Activated T-cell treated with anti-CD3 and anti-CD28 coated beads, Interleukin-2, amount 50 U/mL, for 24 hours (primary cell): ENCODE measurements at regions not wholly inside any gene's neighbourhood (a gene's known extent, or its start where the extent isn't known, plus 50 kb on each side); places are given as distances from the start of the nearest gene placed in this dataset.
"Not testable (repeated sequence)": the region's sequence is repeated elsewhere in the genome, so short reads cannot be mapped to it uniquely, and the experiment has no call there.

Experiments
- DNase-seq: peaks from one replicate; pipeline ENCODE4 v3.0.0-alpha.2; 2020
- H3K27ac Mint-ChIP-seq: 2 replicates; pipeline ENCODE4 v1.8.0; 2020; ENCODE audit warnings: mild to moderate bottlenecking, mixed read lengths
- H3K27me3 Mint-ChIP-seq: 2 replicates; pipeline ENCODE4 v1.8.0; 2020; ENCODE audit warnings: mixed read lengths
- H3K36me3 Mint-ChIP-seq: 2 replicates; pipeline ENCODE4 v1.8.0; 2020; ENCODE audit warnings: low read depth, mixed read lengths
- H3K4me1 Mint-ChIP-seq: 2 replicates; pipeline ENCODE4 v1.8.0; 2020; ENCODE audit warnings: low read depth, mixed read lengths
- H3K4me3 Mint-ChIP-seq: 2 replicates; pipeline ENCODE4 v1.8.0; 2020; ENCODE audit warnings: mild to moderate bottlenecking, moderate library complexity, mixed read lengths
- H3K9me3 Mint-ChIP-seq: 2 replicates; pipeline ENCODE4 v1.8.0; 2020; ENCODE audit warnings: mixed read lengths

DNA sequence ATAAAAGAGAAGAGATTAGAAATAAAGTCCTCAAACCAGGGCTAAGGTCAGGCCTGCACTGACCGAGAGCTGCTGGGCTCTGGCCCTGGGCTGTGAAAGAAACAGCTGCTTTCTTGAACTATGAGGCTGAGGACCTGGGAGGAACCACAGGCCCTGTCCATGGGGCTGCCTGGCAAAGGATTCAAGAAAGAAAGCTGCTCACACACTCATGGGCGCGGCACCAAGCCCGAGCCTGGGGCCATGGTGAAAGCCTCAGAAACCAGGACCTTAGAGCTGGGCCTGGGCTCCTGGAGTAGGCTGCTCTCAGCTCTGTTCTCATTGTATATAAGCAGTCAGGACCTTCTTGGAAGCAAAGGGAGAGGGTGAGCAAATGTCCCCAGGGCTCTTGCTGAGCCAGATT is 601.9 kb downstream of the RPIA start:
- H3K27ac Mint-ChIP-seq, H3K4me1 Mint-ChIP-seq, DNase-seq, H3K9me3 Mint-ChIP-seq, H3K4me3 Mint-ChIP-seq, H3K27me3 Mint-ChIP-seq, H3K36me3 Mint-ChIP-seq: not testable (repeated sequence)

DNA sequence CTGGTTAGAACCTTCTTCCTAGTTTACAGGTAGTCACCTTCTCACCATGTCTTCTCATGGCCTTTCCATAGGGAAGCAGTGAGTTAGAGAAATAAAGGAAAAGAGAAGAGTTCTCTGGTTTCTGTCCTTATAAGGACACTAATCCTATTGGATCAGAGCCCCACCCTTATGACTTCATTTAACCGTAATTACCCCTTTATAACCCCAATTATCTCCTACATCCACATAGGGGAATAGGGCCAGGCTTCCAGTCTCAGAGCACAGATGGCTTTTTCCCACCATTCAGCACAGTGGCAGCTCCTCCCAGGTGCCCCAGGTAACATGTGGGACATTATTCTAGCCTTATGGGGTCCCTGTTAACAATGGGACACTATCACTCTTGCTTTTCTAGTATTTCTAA is 602.9 kb downstream of the RPIA start:
- DNase-seq, H3K27me3 Mint-ChIP-seq, H3K4me3 Mint-ChIP-seq, H3K9me3 Mint-ChIP-seq, H3K4me1 Mint-ChIP-seq, H3K27ac Mint-ChIP-seq, H3K36me3 Mint-ChIP-seq: not testable (repeated sequence)

DNA sequence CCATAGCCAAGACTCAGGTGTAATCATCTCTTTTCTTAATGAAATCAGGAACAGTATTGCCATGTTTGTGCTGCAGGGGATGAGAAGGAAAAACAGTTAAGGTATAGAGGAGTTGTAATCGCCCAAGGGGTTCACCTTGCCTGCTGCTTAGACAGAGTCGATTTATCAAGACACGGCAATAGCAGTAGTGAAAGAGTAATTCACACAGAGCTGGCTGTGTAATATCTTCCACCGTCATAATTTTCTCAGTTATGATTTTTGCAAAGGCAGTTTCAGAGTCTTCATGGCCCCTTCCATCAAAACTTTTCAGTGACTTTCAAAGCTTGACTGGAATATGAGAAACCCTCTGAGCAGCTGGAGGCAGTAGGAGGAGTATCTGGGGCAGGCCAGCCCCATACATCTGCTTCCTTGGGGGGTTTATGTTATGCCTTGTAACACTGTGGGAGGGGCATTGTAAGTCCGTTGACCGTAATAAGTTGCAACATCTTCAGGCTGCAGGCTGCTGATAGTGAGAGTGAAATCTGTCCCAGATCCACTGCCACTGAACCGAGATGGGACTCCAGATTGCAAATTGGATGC is 605.4 kb downstream of the RPIA start:
- H3K27me3 Mint-ChIP-seq, H3K4me3 Mint-ChIP-seq, H3K4me1 Mint-ChIP-seq, H3K36me3 Mint-ChIP-seq, H3K27ac Mint-ChIP-seq, DNase-seq, H3K9me3 Mint-ChIP-seq: not testable (repeated sequence)

- H3K27ac Mint-ChIP-seq, H3K9me3 Mint-ChIP-seq, H3K4me1 Mint-ChIP-seq, H3K4me3 Mint-ChIP-seq, DNase-seq, H3K27me3 Mint-ChIP-seq, H3K36me3 Mint-ChIP-seq: not testable (repeated sequence)
Observed at GRCh38 chr2:89299196-89299595, 607.7 kb downstream of the RPIA start.

GRCh38 chr2:89305623-89306022 is 614.1 kb downstream of the RPIA start:
- H3K9me3 Mint-ChIP-seq, H3K4me3 Mint-ChIP-seq, H3K4me1 Mint-ChIP-seq, DNase-seq, H3K27me3 Mint-ChIP-seq, H3K27ac Mint-ChIP-seq, H3K36me3 Mint-ChIP-seq: not testable (repeated sequence)

DNA sequence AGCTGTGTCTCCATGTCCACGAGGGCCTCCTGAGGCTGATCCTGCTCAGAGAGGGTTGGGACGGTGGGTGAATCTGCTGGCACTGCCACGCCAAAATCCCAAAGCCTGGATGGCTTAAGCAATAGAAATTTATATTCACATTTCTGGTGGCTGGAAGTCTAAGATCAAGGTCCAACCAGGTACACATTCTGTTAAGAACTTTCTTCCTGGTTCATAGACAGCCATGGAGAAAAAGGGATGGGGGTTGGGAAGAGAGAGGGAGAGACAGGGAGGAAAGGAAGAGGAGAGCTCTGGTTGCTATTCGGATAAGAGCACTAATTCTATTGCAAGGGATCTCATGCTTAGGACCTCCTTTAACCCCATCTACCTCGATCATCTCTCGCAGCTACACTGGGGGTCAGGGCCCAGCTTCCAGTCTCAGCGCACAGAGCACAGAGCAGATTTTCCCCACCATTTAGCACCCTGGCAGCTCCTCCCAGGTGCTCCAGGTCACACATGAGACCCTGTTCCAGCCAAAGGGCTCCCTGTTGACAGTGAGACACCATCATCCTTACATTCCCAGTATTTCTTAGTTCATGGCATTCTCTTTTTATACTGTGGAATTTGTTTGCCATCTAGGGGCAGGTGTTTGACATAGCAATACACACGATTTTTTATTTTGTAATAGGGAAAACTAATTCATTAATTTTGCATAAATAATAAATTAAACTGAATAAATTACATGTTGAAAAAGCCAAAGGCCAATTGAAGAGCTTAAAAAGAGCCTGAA is 615.6 kb downstream of the RPIA start:
- not testable (repeated sequence) for H3K36me3 Mint-ChIP-seq, DNase-seq, H3K27ac Mint-ChIP-seq, H3K9me3 Mint-ChIP-seq, H3K4me3 Mint-ChIP-seq, H3K27me3 Mint-ChIP-seq, H3K4me1 Mint-ChIP-seq

DNA sequence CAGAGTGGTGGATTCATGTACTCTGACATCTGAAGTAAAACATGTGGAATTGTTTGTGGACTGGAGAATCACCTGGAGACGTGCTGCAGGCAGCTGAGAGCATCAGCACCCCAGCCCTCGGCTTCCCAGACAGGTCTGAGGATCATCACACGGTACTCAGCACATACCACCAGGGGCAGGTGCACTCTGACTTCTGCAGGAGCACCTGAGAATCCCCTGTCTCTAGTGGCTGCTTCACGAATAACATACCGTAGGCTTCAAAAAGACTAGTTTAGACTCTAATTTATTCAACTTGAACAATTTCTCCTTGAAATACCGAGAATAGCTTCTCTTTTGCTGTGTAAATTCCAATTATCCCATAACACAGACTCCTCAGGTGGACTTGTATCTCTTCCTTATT is 627.5 kb downstream of the RPIA start:
- H3K4me3 Mint-ChIP-seq, H3K27ac Mint-ChIP-seq, H3K36me3 Mint-ChIP-seq, H3K4me1 Mint-ChIP-seq, H3K27me3 Mint-ChIP-seq, DNase-seq, H3K9me3 Mint-ChIP-seq: not testable (repeated sequence)

DNA sequence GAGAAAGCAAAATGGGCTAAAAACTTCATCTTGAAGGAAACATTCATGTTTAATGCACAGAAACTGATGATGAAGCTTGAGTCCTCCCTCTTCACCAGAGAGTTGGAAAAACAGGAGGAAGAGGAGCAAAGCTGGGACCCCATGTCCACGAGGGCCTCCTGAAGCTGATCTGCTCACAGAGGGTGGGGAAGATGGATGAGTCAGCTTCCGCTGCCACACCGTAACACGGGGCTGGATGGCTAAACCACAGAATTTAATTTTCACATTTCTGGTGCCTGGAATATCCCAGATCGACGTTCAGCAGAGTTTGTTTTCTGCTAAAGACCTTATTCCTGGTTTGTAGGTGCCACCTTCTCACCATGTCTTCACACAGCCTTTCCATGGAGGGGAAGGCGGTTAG is 634.4 kb downstream of the RPIA start:
- H3K9me3 Mint-ChIP-seq, H3K36me3 Mint-ChIP-seq, H3K4me1 Mint-ChIP-seq, DNase-seq, H3K4me3 Mint-ChIP-seq, H3K27me3 Mint-ChIP-seq, H3K27ac Mint-ChIP-seq: not testable (repeated sequence)

DNA sequence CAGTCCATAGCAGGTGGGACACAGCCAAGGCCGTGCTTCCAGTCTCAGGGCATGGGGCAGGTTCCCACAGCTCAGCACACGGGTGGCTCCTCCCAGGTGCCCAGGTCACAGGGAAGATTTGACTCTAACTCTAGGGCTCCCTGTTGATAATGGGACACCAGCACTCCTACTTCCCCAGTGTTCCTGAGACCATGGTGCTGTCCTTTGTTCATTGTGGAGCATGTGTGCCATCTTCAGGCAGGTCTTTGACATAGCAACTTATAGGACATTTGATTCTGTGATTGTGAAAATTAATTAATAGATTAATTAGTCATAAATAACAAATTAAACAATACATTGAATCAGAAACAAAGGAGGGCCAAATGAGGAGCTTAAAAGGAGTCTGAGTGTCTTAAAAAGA is 635.0 kb downstream of the RPIA start:
- not testable (repeated sequence) for DNase-seq, H3K27ac Mint-ChIP-seq, H3K4me3 Mint-ChIP-seq, H3K9me3 Mint-ChIP-seq, H3K4me1 Mint-ChIP-seq, H3K27me3 Mint-ChIP-seq, H3K36me3 Mint-ChIP-seq

GRCh38 chr2:89328790-89329189 is 637.3 kb downstream of the RPIA start:
- H3K27me3 Mint-ChIP-seq, H3K4me3 Mint-ChIP-seq, DNase-seq, H3K4me1 Mint-ChIP-seq, H3K9me3 Mint-ChIP-seq, H3K36me3 Mint-ChIP-seq, H3K27ac Mint-ChIP-seq: not testable (repeated sequence)
